ENCODE measurements at regions not wholly inside any gene's neighbourhood (a gene's known extent, or its start where the extent isn't known, plus 50 kb on each side); places are given as distances from the start of the nearest gene placed in this dataset.

DNA sequence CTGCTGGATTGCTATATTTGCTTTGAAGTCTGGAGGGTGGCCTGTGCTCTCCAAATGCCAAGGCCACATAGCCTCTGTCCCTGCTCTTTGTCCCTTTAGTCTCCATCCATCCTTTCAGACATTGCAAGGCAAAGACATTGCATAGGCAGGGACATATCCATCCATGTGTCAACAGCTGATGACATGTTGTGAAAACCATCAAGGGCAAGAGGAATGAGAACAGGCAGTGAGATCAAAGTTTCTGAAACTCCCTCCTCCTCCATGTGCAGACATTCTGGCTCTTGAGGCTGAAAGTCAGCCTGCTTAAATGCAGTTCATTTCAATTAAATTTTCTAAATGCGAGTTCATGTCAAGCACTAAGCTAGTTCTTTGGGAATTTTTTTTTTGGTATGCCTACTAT, 135.2 kb upstream of the CTNNB1 start:
- no peak for DNase-seq

DNA sequence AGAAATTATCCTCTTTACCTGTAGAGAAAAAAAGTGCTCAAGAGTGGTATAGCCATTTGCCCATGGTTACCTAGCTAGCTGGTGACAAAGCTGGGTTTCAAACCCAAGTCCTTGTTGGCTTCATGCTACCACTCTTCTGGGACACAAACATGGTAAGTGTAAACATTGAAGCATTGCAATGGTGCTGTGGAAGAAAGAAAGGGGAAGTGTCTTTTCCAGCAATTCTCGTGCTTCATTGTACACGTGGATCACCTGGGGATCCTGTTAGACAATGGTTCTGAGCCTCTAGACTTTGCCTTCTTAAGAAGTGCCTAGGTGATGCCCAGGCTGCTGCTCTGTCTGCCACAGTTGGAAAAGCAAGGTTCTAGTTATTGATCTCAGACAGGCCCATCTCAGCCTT, 134.8 kb upstream of the CTNNB1 start:
- DNase-seq, result no peak

DNA sequence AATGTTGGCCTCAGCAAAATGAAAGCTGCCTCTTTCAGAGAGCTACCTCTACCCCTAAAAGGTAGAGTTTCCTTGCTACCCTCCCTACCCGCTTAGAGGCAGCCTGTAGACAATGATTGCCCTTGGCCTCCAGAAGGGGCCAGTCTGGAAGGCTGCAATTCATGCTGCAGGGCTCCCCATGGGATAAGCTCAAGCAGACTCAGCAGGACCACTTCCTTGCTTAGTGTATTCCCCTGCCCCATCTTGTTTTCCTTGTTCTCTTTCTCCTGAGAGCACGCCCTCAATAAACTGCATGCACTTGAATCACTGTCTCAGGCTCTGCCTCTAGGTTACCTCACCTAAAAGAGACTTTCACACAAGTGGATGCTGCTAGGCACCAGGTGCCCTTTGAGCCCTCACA, 134.0 kb upstream of the CTNNB1 start:
- DNase-seq, result no peak

DNA sequence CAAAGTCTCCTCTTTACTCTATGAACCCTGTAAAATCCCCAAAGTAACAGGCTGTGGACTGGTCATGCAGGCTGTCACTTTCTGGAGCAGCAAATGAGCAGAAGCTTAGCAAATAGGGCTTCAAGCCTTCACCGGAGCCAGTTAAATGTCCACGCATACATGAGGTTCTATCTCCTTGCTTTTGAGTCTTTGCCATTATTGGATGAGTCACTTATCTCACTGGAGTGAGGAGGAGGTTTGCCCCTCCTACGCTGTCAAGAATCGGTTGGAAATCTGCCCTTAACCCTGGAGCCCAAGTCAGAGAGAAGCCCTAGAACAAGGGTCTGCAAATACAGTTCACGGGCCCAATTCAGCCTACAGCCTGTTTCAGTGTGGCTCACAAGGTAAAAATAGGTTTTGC, 126.1 kb upstream of the CTNNB1 start:
- DNase-seq, result no peak

DNA sequence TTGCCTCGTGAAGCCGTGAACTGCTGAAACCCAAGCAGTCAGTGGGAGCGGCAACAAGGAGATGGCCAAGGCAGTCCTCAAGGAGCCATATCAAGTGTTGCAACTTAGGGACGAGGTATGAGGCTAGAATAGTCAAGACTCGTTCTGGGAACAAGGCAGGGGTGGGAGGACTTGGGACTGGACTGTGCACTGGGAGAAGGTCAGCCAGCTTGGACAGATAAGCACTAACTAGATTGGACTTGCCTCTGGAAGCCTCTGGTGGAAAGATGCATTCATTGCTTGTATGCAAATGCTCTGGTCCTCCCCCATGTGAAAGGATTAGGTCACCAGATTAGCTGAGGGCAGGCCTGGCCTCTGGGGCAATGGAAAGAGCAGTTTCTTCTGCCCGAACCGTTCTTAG, 123.3 kb upstream of the CTNNB1 start:
- DNase-seq, result no peak

DNA sequence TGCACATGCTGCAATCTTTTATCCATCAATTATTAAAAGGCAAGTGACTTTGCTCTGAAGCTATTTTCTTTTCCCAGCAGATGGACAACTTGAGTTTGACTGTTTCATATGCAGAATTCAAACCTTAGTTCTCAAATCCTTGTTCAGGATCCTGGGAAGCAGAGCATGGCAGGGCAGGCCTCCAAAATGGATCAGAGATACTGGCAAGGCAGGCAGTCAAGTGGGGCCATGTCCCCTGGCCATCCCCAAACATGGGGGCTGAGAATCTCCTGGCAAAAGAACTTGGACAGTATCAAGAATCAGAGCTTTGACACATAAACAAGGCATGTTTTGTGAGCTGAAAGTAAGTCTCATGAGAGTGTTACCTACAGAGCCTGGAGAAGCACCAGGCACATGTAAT, 122.9 kb upstream of the CTNNB1 start:
- no peak for DNase-seq

DNA sequence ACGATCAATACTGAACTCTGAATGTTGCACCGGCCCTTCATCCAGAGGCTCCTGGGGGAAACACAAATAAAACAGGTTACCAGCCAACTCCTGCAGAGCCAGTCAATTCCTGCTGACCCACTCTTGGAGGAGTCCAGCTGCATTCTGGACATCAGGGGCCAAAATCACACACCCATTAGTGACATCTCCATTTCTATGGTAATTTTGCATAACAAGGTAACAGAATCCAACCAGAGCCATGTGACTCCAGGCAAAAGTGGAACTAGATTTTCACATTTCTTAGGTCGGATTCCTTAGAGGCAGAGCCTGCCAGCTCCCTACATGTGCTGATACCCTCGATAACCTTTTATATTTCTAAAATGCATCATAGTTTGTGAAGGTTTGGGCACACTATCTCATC, 119.2 kb upstream of the CTNNB1 start:
- DNase-seq, result no peak

DNA sequence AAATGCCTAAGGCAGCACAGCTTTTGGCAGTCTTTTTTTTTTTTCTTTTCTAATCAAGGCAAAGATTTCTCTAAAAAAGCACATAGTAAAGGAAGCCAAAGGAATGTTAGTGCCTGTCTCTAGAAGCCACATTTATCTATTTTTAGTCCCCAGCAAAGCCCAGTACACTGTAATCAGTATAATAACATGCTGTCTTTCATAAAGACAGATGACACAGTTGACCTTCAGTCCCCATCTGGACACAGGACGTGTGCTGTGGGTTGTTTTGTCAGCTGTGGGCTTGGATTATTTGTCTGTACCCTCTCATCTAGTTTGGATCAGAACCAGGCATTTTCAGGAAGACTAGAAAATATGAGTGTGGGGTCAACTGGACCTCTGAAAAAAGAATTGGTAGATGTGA, 110.4 kb upstream of the CTNNB1 start:
- DNase-seq, result no peak

DNA sequence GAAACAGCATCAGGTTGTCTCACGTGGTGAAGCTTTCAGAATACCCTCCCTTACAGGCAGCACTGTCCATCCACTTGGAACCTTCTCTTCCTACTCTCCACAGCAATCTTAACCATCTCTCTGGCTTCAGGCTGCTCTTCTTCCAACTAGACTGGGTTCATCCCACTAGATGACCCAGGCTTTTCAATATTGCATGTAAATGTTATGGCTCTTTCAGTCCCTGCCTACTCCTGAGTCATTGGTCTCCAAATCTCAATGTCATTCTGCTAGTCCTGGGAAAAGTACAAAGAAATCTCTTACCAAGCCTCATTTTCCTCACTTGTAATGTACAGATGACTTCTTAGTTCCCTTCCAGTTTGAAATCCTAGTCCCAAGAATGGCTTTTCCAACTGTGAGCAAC, 109.7 kb upstream of the CTNNB1 start:
- DNase-seq, result no peak

DNA sequence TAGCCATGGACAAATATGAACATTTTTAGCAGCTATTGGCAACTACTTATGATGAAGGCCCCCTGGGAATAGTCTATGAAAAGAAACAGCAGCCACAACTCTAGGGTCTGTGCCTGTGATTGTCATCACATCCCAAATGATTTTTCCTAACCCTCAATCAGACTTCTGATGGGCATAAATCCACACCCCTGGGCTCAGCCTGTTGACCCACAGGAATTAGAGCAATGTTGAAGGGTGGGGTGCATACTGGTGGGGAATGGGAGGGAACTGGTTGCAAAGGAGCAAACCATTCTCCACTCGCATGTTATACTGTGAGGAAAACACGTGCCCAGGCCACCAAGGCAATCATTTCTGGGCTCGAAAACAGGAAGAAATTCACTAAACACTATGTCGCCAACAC, 106.5 kb upstream of the CTNNB1 start:
- no peak for DNase-seq

DNA sequence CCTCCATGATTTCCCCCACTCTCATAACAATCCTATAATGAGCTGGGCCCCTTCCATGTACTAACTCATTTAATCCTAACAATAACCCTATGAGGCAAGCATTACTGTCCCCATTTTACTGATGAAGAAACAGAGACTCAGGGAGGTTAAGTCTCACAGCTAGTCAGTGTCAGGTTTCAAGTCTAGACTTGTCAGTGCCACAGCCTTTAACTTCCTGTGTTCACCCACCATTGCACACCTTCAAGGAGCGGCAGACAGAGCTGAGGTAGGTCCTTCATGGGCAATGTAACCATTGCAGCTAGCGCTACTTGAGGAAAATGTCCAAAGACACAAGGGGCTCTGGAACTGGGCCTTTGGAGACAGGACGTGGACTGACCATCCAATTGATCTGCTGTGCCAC, 105.8 kb upstream of the CTNNB1 start:
- no peak for DNase-seq

DNA sequence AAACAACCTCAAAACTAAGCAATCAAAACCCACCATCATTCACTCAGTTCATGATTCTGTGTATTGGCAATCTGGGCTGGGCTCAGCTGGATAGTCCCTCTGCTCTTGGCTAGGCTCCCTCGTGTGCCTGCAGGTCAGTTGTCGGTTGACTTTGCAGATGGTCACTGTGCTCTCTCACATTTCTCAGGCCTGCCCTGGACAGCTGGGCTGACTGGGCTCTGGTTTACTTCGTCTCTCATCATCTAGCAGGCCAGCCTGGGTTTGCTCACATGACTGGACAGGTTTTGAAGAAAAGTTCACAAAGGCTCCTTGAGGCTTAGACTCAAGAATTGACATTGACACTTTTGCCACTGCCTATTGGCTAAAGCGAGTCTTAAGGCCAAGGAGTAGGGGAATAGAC, 105.0 kb upstream of the CTNNB1 start:
- DNase-seq, result no peak

DNA sequence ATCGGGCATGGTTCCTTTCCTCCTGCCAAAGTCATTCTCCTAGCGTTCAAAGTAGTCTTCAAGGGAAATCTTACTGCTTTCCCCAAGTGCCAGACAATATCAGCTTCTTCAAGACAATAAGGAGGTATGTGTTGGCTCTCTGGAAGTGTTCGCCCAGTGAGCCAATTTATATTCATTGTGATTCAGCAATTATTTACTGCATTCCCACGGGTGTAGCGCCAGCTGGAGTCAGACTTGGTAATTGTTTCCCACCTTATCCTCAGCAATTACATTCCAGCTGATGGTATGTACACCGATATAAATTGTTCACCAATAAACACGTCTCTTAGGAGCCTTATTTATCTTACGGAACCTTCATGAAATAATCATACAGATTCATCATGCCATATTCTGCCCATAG, 103.6 kb upstream of the CTNNB1 start:
- no peak for DNase-seq

DNA sequence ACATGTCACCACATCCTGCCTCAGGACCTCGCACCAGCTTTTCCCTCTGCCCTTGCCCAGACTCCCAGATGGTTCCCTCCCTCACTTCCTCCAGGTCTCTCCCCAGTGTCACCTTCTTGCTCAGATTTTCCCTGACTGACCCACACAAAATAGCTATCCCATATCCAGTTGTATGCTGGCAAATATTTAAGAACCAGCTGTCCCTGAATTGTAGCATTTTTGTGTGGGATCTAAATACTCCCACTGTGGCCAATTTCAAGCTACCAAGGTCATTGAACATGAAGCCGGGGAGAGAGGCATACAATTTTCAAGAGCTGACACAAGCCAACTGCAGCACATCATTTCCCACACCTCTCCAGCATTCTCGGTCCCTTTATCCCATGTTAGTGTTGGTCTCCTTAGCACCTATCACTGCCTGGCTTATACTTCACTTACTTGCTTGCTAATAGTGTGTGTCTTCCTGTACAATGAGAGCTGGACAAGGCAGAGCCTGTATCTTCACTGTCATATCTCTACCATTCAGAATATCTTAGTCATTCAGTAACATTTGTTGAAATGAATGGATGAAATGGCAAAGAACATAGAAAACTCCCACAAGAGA, 101.3 kb upstream of the CTNNB1 start:
- DNase-seq, result no peak

DNA sequence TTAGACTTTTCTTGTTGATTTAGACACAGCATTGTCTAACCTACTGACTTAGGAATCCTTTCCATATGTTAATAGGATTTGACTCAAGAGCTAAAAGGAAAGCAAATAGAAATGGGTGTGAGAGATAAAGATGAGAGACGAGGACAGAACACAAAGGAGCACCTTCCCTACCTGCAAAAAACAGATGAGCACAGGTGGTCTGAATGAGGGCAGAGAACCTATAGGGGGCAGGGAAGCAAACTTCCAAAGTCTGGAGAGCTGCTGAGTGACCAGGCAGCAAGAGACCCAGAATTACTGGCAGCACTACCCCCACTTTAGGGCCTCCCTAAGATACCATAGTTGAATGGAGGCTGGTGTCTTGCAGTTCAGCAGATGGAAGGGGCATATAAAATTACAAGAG, 98.1 kb upstream of the CTNNB1 start:
- DNase-seq, result no peak

DNA sequence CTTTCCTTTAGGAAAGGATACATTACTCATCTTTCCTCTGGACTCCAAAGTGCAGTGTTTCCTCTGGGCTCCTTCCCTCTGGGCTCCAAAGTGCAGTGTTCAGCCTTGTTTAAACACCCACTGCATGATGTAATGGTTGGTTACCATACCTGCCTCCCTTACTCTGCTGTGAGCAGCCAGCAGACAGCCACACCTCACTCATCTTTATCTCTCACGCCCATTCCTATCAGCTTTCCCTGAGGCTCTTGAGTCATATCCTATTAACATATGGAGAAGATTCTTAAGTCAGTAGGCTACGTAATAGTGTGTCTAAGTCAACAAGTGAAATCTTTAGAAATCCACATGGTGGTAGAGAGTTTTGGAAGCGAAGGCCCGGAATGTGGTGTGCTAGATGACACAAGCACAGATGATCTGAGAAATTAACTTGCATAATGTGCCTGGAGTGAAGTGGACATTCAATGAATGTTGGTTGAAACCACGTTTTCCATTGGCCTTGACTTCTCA, 97.2 kb upstream of the CTNNB1 start:
- DNase-seq, result no peak

DNA sequence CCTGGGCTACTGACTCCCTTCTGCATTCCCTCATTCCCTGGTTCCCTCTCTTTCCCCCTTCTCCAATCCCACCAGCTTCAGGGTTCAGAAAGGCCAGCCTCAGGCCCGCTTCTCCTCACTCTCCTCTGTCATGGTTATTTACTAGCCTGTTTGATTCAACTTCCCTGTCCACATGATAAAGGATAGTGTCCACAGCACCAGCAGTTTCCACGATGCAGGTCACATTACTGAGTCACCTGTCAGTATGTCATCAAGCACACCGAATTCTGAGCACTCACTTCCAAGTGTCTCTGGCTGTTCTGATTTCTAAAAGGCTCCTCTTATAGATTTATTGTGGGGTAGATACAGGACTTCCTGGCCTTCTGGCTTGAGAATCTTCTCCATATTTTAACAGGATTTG, 96.6 kb upstream of the CTNNB1 start:
- DNase-seq, result no peak

DNA sequence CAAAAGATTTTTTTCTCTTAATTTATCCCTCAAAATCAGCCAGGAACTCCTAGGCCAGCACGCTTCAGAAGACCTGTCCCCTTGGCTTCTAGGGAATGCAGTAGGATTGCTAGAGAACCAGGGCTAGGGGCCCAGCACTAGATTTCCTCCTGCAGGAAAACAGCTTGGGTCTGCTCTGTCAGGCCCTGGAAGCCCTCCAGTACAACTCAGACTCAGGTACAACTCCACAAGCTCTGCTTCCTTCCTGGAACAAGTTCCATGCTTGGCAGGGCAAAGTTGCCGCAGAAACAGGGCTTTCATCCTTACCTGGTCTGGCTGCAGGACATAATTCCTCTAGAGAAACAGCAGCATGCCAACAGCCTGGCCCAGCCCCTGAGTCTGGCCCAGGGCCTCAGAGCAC, 96.1 kb upstream of the CTNNB1 start:
- no peak for DNase-seq

DNA sequence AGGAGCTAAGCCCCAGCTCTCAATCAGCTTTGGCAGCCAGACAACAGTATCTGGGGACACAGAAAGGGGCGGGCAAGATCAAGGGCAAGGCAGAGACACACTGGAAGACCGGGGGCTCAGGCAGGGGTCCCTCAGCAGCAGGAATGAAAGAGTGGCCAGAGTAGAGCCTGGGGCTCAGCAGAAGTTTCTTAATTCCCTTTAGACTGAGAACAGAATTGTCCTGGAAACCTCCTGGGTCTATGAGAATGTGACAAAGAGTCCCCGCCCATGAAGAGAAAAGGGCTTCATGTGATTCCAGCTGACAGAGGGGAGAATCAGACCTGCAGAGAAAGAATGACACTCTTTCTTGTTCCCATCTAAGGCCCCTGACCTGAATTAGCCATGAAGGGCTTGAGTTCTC, 95.2 kb upstream of the CTNNB1 start:
- DNase-seq, result no peak

DNA sequence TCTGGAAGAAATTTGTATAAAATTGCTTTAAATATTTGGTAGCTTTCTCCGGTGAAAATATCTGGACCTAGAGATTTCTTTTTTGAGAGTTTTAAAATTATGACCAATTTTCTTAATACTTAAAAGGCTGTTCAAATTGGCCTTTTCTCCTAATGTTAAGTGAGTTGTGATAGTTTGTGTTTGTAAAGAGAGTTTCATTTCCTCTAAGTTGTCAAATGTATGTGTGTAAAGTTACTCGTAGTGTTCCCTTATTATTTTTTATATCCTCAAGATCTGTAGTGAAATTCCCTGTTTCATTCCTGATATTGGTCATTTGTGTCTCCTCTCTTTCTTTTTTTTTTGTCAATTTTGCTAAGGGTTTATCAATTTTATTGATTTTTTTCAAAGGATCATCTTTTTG, 92.6 kb upstream of the CTNNB1 start:
- DNase-seq, result no peak

DNA sequence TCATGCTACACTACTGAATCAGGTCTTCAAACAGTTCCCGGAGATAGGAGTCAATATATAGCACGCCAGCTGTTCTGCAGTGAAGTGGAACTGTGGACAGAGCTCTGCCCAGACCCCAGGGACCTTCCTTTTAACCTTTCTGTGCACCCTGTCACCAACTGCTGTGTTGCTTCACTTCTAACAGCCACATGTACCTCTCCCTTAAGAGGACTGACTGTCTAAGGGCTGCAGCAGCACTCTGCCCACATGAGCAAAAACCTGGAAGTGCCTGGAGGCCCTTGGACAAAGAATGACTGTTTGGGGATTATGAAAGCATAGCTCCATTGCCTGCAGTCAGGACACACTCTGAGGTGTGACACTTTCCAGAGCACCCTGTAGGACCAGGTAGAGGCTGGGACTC, 88.3 kb upstream of the CTNNB1 start:
- no peak for DNase-seq

DNA sequence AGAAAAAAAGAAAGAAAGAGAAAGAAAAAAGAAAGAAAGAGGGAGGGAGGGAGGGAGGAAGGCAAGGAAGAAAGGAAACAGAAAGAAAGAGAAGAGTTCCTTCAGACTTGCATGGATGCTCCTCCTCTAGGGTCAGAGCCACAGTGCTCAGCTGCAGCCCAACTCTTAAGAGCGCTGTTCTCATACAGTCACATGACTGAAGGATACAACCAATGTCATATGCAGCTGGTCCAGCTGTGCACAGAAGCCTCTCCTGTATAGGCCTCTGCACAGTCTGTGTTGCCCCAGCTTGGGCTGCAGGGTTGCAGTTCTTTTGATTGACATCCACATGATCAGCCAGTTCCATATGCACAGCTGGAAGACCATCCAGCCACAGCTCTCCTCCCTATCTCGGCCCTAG, 86.8 kb upstream of the CTNNB1 start:
- DNase-seq, result no peak

DNA sequence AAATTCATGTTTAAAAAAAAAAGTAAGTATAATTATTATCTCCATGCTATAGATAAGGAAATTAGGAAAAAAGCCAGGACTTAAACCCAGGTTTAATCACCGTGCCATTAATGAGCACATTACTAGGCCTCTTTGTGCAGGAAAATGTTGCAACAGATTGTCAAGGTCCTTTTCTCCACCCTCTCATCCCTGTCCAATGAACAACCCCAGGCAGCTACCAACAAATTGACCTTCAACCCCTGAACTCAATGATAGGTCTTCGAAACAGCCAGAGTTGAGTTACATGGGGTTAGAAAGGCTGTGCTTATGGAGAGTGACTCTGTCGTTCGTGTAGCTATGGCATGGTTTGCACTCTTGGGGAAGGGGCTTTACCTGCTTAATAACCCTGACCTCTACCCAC, 84.2 kb upstream of the CTNNB1 start:
- no peak for DNase-seq

DNA sequence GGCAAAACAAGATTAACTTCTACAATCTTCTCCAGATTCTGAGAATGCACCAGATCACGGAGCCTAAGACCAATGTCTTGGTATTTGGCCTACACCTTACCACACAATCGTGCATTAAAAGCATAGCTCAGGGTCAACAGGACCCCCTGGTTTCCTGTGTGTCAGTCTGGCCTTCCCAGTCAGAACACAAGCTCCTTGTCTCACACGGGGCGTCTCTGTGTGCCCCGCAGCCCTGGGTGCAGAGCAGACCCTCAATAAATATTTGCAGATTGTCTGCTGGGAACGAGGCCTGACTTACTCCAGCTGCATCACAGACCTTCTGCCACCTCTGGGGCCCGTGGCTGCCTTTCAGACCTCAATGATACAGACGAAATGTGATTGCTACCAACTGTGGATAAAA, 82.5 kb upstream of the CTNNB1 start:
- no peak for DNase-seq

DNA sequence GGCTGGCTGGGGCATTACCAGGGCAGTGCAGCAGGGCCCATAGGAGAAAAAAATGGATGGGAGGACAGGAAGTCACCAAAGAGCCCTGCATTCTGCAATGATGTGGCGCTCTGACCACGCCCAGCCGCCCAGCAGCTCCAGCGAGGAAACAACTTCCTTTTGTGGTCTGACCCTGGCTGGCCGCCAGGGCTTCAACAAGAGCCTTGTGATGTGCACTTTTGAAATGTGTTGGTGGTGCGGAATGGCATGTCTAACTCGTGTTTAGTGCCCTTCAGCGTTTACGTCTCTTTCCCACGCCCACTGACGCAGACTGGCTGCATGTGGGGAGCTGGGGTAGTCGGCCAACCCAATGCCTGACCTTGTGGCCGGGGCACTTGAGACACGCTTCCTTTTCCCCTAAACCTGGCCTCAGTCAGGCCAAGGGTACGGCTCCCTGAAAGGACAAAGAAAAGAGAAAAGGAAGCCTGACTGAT, 81.9 kb upstream of the CTNNB1 start:
- peak; percentile 68 to 74 for DNase-seq

Measured in stimulated activated CD4-positive, alpha-beta T cell treated with anti-CD3 and anti-CD28 coated beads, Interleukin-4, amount 100 ng/mL, for 4 hours (primary cell).